ENCODE measurements at regions not wholly inside any gene's neighbourhood (a gene's known extent, or its start where the extent isn't known, plus 50 kb on each side); places are given as distances from the start of the nearest gene placed in this dataset.

GRCh38 chr11:116376054-116376453, 396.7 kb downstream of the BUD13 start:
- Histone ChIP-seq H3K4me1 (ENCODE audit: control insufficient read depth, insufficient read depth, low read length) (no peaks in the 10 kb centered on the region), H3K36me3 (ENCODE audit: control insufficient read depth, insufficient read depth, low read length) (no peaks in the 10 kb centered on the region), H3K27me3 (ENCODE audit: control insufficient read depth, insufficient read depth, low read length) (no peaks in the 10 kb centered on the region), H3K4me3 (ENCODE audit: low read depth in 2 of 2, low read length in 2 of 2) (no peak overlapping the region), H3K27ac (ENCODE audit: low read length) (no peak overlapping the region), H3K9me3 (ENCODE audit: control insufficient read depth, insufficient read depth, low read depth, low read length) (no peaks in the 10 kb centered on the region)
- BruUV-seq (replicated peaks): no TSS peak
- in situ Hi-C loops (cut with HindIII; ENCODE audit: low pct_unique_long_range_greater_than_20kb, low sequenced_read_pairs): no loop called here
- intact Hi-C loops (cut with micrococcal nuclease; ENCODE audit: unreplicated experiment): no loop called here
- no peak for DNase-seq (ENCODE audit: low read depth, low spot score)
- TF ChIP-seq SIN3A (IDR thresholded peaks at IDR 0.05; ENCODE audit: borderline replicate concordance, insufficient read depth, low read depth, low read length): no peak
- TF ChIP-seq TCF7L2 (IDR thresholded peaks at IDR 0.05; ENCODE audit: low read depth, low read length): no peak
- POLR2A ChIA-PET: no interaction called here
- no peak for ATAC-seq
- CTCF ChIA-PET: no interaction called here

DNA sequence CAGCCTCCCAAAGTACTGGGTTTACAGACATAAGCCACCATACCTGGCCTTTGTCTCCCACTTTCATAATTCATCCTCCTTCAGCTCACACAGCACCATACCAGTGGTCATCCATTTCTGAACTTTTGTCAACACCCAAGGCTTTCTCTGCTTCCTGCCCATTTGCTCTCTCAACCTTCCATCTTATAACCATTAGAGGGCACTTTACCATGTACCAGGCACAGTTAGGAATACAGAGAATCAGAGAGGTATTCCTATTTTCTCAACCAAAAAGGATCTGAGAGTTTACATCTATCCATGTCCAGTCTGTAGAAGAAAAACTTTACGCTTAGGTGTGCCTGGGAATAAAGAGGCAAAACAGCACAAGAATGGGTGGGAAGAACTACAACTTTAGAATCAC, 397.6 kb downstream of the BUD13 start:
- BruUV-seq (replicated peaks): no TSS peak
- Histone ChIP-seq H3K27ac (ENCODE audit: low read length) (no peak overlapping the region), H3K27me3 (ENCODE audit: control insufficient read depth, insufficient read depth, low read length) (peaks cover 3% of the 10 kb centered on the region), H3K9me3 (ENCODE audit: control insufficient read depth, insufficient read depth, low read depth, low read length) (no peaks in the 10 kb centered on the region), H3K4me1 (ENCODE audit: control insufficient read depth, insufficient read depth, low read length) (no peaks in the 10 kb centered on the region), H3K36me3 (ENCODE audit: control insufficient read depth, insufficient read depth, low read length) (no peaks in the 10 kb centered on the region), H3K4me3 (ENCODE audit: low read depth in 2 of 2, low read length in 2 of 2) (no peak overlapping the region)
- intact Hi-C loops (cut with micrococcal nuclease; ENCODE audit: unreplicated experiment) (no loop called here), in situ Hi-C loops (cut with HindIII; ENCODE audit: low pct_unique_long_range_greater_than_20kb, low sequenced_read_pairs) (no loop called here)
- no peak for DNase-seq (ENCODE audit: low read depth, low spot score)
- ATAC-seq: no peak
- ChIA-PET CTCF (no interaction called here), POLR2A (no interaction called here)
- TF ChIP-seq POLR2AphosphoS5 (IDR thresholded peaks at IDR 0.05; ENCODE audit: low read depth, low read length): no peak

DNA sequence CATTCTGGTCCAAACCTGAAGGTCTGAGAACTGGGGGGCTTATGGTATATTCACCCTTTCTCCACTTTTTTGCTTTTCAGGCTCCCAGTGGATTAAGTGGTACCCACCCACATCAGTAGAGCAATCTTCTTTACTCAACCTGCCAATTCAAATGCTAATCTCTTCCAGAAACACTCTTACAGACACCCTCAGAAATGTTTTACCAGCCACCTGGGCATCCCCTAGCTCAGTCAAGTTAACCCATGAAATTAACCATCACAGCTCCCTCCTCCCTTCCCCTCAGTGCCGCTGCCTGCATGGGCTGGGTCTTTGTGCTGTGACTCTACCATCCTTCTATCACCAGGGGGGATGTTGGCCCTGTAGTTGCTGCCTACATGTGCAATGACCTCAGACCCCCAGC, 398.7 kb downstream of the BUD13 start:
- intact Hi-C loops (cut with micrococcal nuclease; ENCODE audit: unreplicated experiment) (no loop called here), in situ Hi-C loops (cut with HindIII; ENCODE audit: low pct_unique_long_range_greater_than_20kb, low sequenced_read_pairs) (no loop called here)
- ATAC-seq (no peak), DNase-seq (ENCODE audit: low read depth, low spot score) (no peak)
- H3K4me3 ChIP-seq (ENCODE audit: low read depth in 2 of 2, low read length in 2 of 2): no peak overlapping the region
- no TSS peak for BruUV-seq (replicated peaks)
- POLR2A ChIA-PET: no interaction called here
- CTCF ChIA-PET: no interaction called here
- TF ChIP-seq POLR2AphosphoS5 (IDR thresholded peaks at IDR 0.05; ENCODE audit: low read depth, low read length) (no peak), SIN3A (IDR thresholded peaks at IDR 0.05; ENCODE audit: borderline replicate concordance, insufficient read depth, low read depth, low read length) (no peak), CTCF (IDR thresholded peaks at IDR 0.05) (no peak), REST (IDR thresholded peaks at IDR 0.05; ENCODE audit: insufficient read depth in 1 of 2, low read depth in 2 of 2, low read length in 1 of 2) (no peak)
- no peaks in the 10 kb centered on the region for H3K36me3 ChIP-seq (ENCODE audit: control insufficient read depth, insufficient read depth, low read length)
- no peaks in the 10 kb centered on the region; the same call in 1 of the 2 replicates for H3K4me1 ChIP-seq (ENCODE audit: control insufficient read depth, insufficient read depth, low read length)
- peaks cover 5% of the 10 kb centered on the region for H3K27me3 ChIP-seq (ENCODE audit: control insufficient read depth, insufficient read depth, low read length)
- H3K9me3 ChIP-seq (ENCODE audit: control insufficient read depth, insufficient read depth, low read depth, low read length): no peaks in the 10 kb centered on the region
- no peak overlapping the region for H3K27ac ChIP-seq (ENCODE audit: low read length)
